Thyroid gland (tissue), 4 donors: ENCODE measurements at regions not wholly inside any gene's neighbourhood (a gene's known extent, or its start where the extent isn't known, plus 50 kb on each side); places are given as distances from the start of the nearest gene placed in this dataset.

Experiments used
- POLR2A ChIP-seq, 2 donors: fragments of 450-650 bp; IDR thresholded peaks; one replicate each; pipeline ENCODE4 v1.6.1; 2017; ENCODE audit warnings: antibody characterized with exemption in 2 of 2, mild to moderate bottlenecking in 2 of 2, moderate library complexity in 1 of 2
- TF ChIP-seq, protein P1 (sequence below), 6 experiments: fragments of 200-600 bp in 3 of 6; fragments of 450-650 bp in 3 of 6; sonication (generic) in 3 of 6; IDR thresholded peaks; one replicate each; pipeline ENCODE4 v1.5.1; 2016 to 2019; ENCODE audit warnings: antibody characterized with exemption in 6 of 6, mild to moderate bottlenecking in 2 of 6, inconsistent platforms in 1 of 6, moderate library complexity in 1 of 6

- no peak for TF ChIP-seq POLR2A (IDR thresholded peaks at IDR 0.05)
- TF ChIP-seq, protein P1, sequence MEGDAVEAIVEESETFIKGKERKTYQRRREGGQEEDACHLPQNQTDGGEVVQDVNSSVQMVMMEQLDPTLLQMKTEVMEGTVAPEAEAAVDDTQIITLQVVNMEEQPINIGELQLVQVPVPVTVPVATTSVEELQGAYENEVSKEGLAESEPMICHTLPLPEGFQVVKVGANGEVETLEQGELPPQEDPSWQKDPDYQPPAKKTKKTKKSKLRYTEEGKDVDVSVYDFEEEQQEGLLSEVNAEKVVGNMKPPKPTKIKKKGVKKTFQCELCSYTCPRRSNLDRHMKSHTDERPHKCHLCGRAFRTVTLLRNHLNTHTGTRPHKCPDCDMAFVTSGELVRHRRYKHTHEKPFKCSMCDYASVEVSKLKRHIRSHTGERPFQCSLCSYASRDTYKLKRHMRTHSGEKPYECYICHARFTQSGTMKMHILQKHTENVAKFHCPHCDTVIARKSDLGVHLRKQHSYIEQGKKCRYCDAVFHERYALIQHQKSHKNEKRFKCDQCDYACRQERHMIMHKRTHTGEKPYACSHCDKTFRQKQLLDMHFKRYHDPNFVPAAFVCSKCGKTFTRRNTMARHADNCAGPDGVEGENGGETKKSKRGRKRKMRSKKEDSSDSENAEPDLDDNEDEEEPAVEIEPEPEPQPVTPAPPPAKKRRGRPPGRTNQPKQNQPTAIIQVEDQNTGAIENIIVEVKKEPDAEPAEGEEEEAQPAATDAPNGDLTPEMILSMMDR (IDR thresholded peaks at IDR 0.05): no peak
Measured at GRCh38 chr12:72828662-72829324, 556.6 kb downstream of the TRHDE start.
